Keratinocyte (primary cell): ENCODE measurements at regions not wholly inside any gene's neighbourhood (a gene's known extent, or its start where the extent isn't known, plus 50 kb on each side); places are given as distances from the start of the nearest gene placed in this dataset.

Experiments
- DNase-seq: peaks from one replicate; pipeline ENCODE4 v3.0.0-alpha.2; 2011; ENCODE audit warnings: low read depth, missing footprints, low spot score
- FAIRE-seq: peaks from 2 replicates; lab custom pipeline; 2011; peaks lifted over from hg19 to GRCh38; lab: Jason Lieb, UNC
- H2AFZ ChIP-seq: 2 replicates; pipeline ENCODE4 v1.6.0; 2012; ENCODE audit warnings: low read length, control low read depth, inconsistent platforms; ENCODE audit not compliant: control insufficient read depth
- H3K27ac ChIP-seq: 2 replicates; pipeline ENCODE4 v1.5.1; 2011; ENCODE audit warnings: low read length; ENCODE audit not compliant: control insufficient read depth, insufficient read depth
- H3K27me3 ChIP-seq: 3 replicates; pipeline ENCODE4 v1.6.0; 2011; ENCODE audit warnings: low read length; ENCODE audit not compliant: control insufficient read depth, insufficient read depth; ENCODE audit errors: extremely low read depth
- H3K36me3 ChIP-seq, 2 experiments: 2 replicates in 1 of 2; 3 replicates in 1 of 2; pipeline ENCODE4 v1.5.1; 2011; ENCODE audit warnings: low read length in 2 of 2, mild to moderate bottlenecking in 1 of 2; ENCODE audit not compliant: control insufficient read depth in 2 of 2, insufficient read depth in 2 of 2; ENCODE audit errors: extremely low read depth in 1 of 2
- H3K4me1 ChIP-seq: 3 replicates; pipeline ENCODE4 v1.5.1; 2011; ENCODE audit warnings: low read length; ENCODE audit not compliant: control insufficient read depth, insufficient read depth; ENCODE audit errors: extremely low read depth
- H3K4me2 ChIP-seq: 3 replicates; pipeline ENCODE4 v1.6.0; 2011; ENCODE audit warnings: low read depth, low read length; ENCODE audit not compliant: control insufficient read depth, insufficient read depth; ENCODE audit errors: extremely low read depth
- H3K4me3 ChIP-seq, 3 experiments: fragments of 200-600 bp in 1 of 3; sonication (generic) in 1 of 3; 2 replicates in 2 of 3; 3 replicates in 1 of 3; pipeline ENCODE4 v1.5.1; 2011 to 2016; ENCODE audit warnings: low read length in 3 of 3, mild to moderate bottlenecking in 3 of 3, control low read depth in 2 of 3, inconsistent platforms in 1 of 3, low read depth in 1 of 3, mixed read lengths in 1 of 3, mixed run types in 1 of 3, moderate library complexity in 1 of 3; ENCODE audit not compliant: control insufficient read depth in 2 of 3, insufficient read depth in 2 of 3; ENCODE audit errors: extremely low read depth in 1 of 3
- H3K79me2 ChIP-seq: 2 replicates; pipeline ENCODE4 v1.6.0; 2012; ENCODE audit warnings: low read length; ENCODE audit not compliant: control insufficient read depth, insufficient read depth
- H3K9ac ChIP-seq: 3 replicates; pipeline ENCODE4 v1.6.0; 2011; ENCODE audit warnings: low read length; ENCODE audit not compliant: control insufficient read depth, insufficient read depth; ENCODE audit errors: extremely low read depth
- H3K9me1 ChIP-seq: 3 replicates; pipeline ENCODE4 v1.6.0; 2011; ENCODE audit warnings: low read length; ENCODE audit not compliant: control insufficient read depth, insufficient read depth; ENCODE audit errors: extremely low read depth
- H3K9me3 ChIP-seq: 2 replicates; pipeline ENCODE4 v1.5.1; 2012; ENCODE audit warnings: low read depth, low read length; ENCODE audit not compliant: control insufficient read depth
- H4K20me1 ChIP-seq: 3 replicates; pipeline ENCODE4 v1.6.0; 2011; ENCODE audit warnings: low read length; ENCODE audit not compliant: control insufficient read depth, insufficient read depth; ENCODE audit errors: extremely low read depth
- EZH2 ChIP-seq: IDR thresholded peaks from one replicate; pipeline ENCODE4 v1.6.1; 2012; ENCODE audit warnings: inconsistent platforms, mild to moderate bottlenecking, low read length, moderate library complexity
- dilution Hi-C: fragments of 300-500 bp; cut with MboI; formaldehyde crosslinking; loops from one replicate; pipeline ENCODE4 v1.7.0; 2020; ENCODE audit warnings: low sequenced_read_pairs; ENCODE audit not compliant: extremely low pct_ligation_motif_present
- TF ChIP-seq, protein P1 (sequence below), 3 experiments: IDR thresholded peaks in 1 of 3; conservative IDR thresholded peaks in 1 of 3; optimal IDR thresholded peaks in 1 of 3; 2 replicates in 2 of 3; 3 replicates in 1 of 3; pipeline versions ENCODE3 to v1.5.1; 2011; ENCODE audit warnings: low read length in 3 of 3, mild to moderate bottlenecking in 3 of 3, moderate library complexity in 2 of 3, control low read depth in 1 of 3, inconsistent platforms in 1 of 3; ENCODE audit not compliant: insufficient read depth in 2 of 3; ENCODE audit errors: extremely low read depth in 1 of 3

- Histone ChIP-seq H3K27me3 (no peaks in the 10 kb centered on the region), H3K9me3 (no peaks in the 10 kb centered on the region), H3K9me1 (no peaks in the 10 kb centered on the region), H3K4me2 (no peak overlapping the region), H3K4me3 (no peak overlapping the region), H3K36me3 (no peaks in the 10 kb centered on the region), H4K20me1 (no peaks in the 10 kb centered on the region), H3K27ac (no peak overlapping the region), H3K9ac (no peak overlapping the region), H3K4me1 (no peaks in the 10 kb centered on the region), H2AFZ (no peak overlapping the region), H3K79me2 (no peaks in the 10 kb centered on the region)
- dilution Hi-C loops: no loop called here
- DNase-seq: no peak
- no peak for FAIRE-seq
- TF ChIP-seq, protein P1, sequence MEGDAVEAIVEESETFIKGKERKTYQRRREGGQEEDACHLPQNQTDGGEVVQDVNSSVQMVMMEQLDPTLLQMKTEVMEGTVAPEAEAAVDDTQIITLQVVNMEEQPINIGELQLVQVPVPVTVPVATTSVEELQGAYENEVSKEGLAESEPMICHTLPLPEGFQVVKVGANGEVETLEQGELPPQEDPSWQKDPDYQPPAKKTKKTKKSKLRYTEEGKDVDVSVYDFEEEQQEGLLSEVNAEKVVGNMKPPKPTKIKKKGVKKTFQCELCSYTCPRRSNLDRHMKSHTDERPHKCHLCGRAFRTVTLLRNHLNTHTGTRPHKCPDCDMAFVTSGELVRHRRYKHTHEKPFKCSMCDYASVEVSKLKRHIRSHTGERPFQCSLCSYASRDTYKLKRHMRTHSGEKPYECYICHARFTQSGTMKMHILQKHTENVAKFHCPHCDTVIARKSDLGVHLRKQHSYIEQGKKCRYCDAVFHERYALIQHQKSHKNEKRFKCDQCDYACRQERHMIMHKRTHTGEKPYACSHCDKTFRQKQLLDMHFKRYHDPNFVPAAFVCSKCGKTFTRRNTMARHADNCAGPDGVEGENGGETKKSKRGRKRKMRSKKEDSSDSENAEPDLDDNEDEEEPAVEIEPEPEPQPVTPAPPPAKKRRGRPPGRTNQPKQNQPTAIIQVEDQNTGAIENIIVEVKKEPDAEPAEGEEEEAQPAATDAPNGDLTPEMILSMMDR (optimal IDR thresholded peaks at IDR 0.05 in 1 of 3, IDR thresholded peaks at IDR 0.05 in 1 of 3, conservative IDR thresholded peaks at IDR 0.05 in 1 of 3; ENCODE audit: extremely low read depth in 1 of 3, insufficient read depth in 2 of 3, low read length in 3 of 3): no peak
- TF ChIP-seq EZH2: no peak
Measured at GRCh38 chr11:15638386-15638787, 523.7 kb downstream of the INSC start.

DNA sequence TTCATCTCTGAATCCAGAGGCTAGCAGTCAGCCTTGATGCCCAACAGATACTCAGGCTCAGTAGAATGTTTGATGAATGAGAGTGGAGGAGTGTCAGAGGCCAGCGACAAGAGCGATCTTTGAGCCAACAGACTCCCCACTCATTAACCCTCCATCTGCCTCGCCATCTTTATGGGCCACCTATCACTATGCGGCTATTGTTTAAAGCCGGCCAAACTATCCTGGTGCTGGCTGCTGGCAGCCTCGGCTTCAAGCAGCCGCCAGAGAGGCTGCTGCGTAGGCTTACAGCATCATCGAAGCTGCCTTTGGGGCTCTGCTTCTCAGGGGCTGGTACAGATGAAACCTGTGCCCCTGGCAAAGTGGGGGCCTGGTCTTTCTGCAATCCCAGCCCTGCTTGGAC, 525.6 kb downstream of the INSC start:
- H3K4me2 ChIP-seq: no peak overlapping the region
- H4K20me1 ChIP-seq: no peaks in the 10 kb centered on the region
- no peak for DNase-seq
- no peak for FAIRE-seq
- no peak overlapping the region for H3K4me3 ChIP-seq
- no peak overlapping the region for H3K27ac ChIP-seq
- H3K9me1 ChIP-seq: no peaks in the 10 kb centered on the region
- H3K9ac ChIP-seq: no peak overlapping the region
- no peaks in the 10 kb centered on the region for H3K79me2 ChIP-seq
- TF ChIP-seq, protein P1 (optimal IDR thresholded peaks at IDR 0.05 in 1 of 3, IDR thresholded peaks at IDR 0.05 in 1 of 3, conservative IDR thresholded peaks at IDR 0.05 in 1 of 3; ENCODE audit: extremely low read depth in 1 of 3, insufficient read depth in 2 of 3, low read length in 3 of 3): no peak
- no peak for TF ChIP-seq EZH2
- no peak overlapping the region for H2AFZ ChIP-seq
- dilution Hi-C loops: no loop called here
- H3K4me1 ChIP-seq: no peaks in the 10 kb centered on the region
- H3K27me3 ChIP-seq: no peaks in the 10 kb centered on the region
- H3K36me3 ChIP-seq: no peaks in the 10 kb centered on the region
- H3K9me3 ChIP-seq: no peaks in the 10 kb centered on the region
